ENCODE measurements at regions not wholly inside any gene's neighbourhood (a gene's known extent, or its start where the extent isn't known, plus 50 kb on each side); places are given as distances from the start of the nearest gene placed in this dataset.
"Not testable (repeated sequence)": the region's sequence is repeated elsewhere in the genome, so short reads cannot be mapped to it uniquely, and the experiment has no call there.

- no peak for TF ChIP-seq CTCF (IDR thresholded peaks at IDR 0.05; ENCODE audit: extremely low read depth, insufficient read depth, missing control alignments)
- in situ Hi-C loops (cut with MboI; ENCODE audit: low pct_unique_long_range_greater_than_20kb, low sequenced_read_pairs, unreplicated experiment), result no loop called here
- DNase-seq (ENCODE audit: low spot score), result no peak
Measured at GRCh38 chr11:25547292-25547691, 784.6 kb upstream of the ANO3 start.

- no peak for TF ChIP-seq CTCF (IDR thresholded peaks at IDR 0.05; ENCODE audit: extremely low read depth, insufficient read depth, missing control alignments)
- in situ Hi-C loops (cut with MboI; ENCODE audit: low pct_unique_long_range_greater_than_20kb, low sequenced_read_pairs, unreplicated experiment), result no loop called here
- no peak for DNase-seq (ENCODE audit: low spot score)
Measured at GRCh38 chr11:25562417-25562816, 769.5 kb upstream of the ANO3 start.

GRCh38 chr11:25565846-25566245, 766.1 kb upstream of the ANO3 start:
- TF ChIP-seq CTCF (IDR thresholded peaks at IDR 0.05; ENCODE audit: extremely low read depth, insufficient read depth, missing control alignments), result no peak
- in situ Hi-C loops (cut with MboI; ENCODE audit: low pct_unique_long_range_greater_than_20kb, low sequenced_read_pairs, unreplicated experiment), result no loop called here
- no peak for DNase-seq (ENCODE audit: low spot score)

DNA sequence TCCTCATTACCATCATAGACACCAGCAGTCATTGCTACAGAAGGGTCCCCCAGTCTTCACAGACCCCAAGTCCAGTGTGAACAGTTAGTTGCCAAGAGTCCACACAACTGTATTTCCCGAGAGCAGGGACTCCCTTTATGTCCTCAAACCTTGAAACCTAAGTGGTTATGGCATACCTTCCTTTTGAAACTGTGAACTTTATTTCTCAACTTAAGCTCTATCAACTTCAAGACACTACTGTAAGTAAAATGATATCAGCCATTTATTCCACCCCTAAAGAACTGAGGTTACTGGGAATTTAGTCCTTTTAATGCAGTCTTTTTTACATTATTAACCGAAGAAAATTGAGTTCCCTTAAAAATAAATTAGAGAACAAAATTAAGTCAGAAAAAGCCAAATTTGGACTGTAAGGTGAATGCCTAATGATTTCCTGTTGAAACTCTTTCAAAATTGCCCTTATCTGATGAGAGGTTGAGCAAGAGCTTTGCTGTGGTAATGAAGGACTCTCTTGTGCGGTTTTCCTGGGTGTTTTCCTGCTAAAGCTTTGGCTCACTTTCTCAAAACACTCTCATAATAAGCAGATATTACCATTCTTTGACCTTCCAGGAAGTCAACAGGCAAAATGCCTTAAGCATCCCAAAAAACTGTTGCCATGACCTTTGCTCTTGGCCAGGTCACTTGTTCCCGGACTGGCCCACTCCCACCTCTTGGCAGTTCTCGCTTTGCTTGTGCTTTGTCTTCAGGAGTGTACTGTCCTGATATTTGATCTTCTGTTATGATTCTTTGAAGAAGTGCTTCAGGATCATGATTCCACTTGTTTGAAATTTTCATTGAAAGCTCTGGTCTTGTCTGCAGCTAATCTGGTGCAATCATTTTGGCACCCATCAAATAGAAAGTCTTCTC, 765.4 kb upstream of the ANO3 start:
- no peak for TF ChIP-seq CTCF (IDR thresholded peaks at IDR 0.05; ENCODE audit: extremely low read depth, insufficient read depth, missing control alignments)
- DNase-seq (ENCODE audit: low spot score), result no peak
- in situ Hi-C loops (cut with MboI; ENCODE audit: low pct_unique_long_range_greater_than_20kb, low sequenced_read_pairs, unreplicated experiment), result no loop called here

DNA sequence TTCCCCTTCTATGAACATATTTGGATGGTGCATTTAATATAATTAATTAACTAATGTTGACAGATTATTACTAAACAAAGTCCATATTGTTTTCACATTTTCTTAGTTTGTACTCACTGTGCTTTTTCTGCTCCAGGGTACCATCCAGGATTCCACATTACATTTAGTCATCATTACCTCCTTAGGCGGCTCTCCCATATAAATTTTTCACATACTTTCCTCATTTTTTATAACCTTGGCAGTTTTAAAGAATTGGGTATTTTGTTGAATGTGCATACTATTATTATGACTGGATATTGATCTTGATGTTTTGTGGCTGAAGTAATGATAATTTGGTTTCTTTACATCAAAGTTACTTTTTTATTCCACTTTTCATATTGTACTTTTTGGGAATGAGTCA, 755.6 kb upstream of the ANO3 start:
- in situ Hi-C loops (cut with MboI; ENCODE audit: low pct_unique_long_range_greater_than_20kb, low sequenced_read_pairs, unreplicated experiment), result no loop called here
- DNase-seq (ENCODE audit: low spot score), result no peak
- no peak for TF ChIP-seq CTCF (IDR thresholded peaks at IDR 0.05; ENCODE audit: extremely low read depth, insufficient read depth, missing control alignments)

DNA sequence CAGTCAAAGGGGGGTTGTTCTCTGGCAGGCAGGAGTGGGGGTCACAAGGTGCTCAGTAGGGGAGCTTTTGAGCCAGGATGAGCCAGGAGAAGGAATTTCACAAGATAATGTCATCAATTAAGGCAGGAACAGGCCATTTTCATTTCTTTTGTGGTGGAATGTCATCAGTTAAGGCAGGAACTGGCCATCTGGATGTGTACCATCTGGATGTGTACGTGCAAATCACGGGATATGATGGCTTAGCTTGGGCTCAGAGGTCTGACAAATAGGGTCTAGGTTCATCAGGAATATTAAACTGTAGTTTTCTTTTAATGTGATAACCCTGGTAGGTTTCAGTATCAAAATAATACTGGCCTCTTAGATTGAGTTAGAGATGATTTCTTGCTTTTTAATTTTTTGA, 752.4 kb upstream of the ANO3 start:
- DNase-seq (ENCODE audit: low spot score); in situ Hi-C loops (cut with MboI; ENCODE audit: low pct_unique_long_range_greater_than_20kb, low sequenced_read_pairs, unreplicated experiment): not testable (repeated sequence)

DNA sequence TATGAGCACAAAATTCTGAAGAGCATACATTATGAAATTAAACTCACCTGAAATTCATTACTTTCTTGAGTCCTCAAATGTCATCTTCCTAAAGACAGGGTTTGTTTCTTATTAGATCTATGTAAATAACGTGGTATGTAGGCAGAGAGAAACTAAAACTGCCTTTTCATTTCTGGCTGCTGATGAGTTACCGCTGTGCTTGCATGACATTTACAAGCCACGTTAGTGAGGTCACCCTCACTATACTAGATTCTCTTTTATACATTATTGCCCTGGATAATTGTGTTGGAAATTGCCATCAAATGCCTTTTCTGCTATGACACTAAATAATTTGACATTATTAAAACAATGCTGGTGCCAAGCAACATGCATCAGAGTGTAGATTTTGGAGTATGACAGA, 748.3 kb upstream of the ANO3 start:
- TF ChIP-seq CTCF (IDR thresholded peaks at IDR 0.05; ENCODE audit: extremely low read depth, insufficient read depth, missing control alignments), result no peak
- DNase-seq (ENCODE audit: low spot score), result no peak
- in situ Hi-C loops (cut with MboI; ENCODE audit: low pct_unique_long_range_greater_than_20kb, low sequenced_read_pairs, unreplicated experiment), result no loop called here
